Thyroid gland (tissue), 4 donors: ENCODE measurements at regions not wholly inside any gene's neighbourhood (a gene's known extent, or its start where the extent isn't known, plus 50 kb on each side); places are given as distances from the start of the nearest gene placed in this dataset.

Experiments
- POLR2A ChIP-seq, 2 donors: fragments of 450-650 bp; IDR thresholded peaks; one replicate each; pipeline ENCODE4 v1.6.1; 2017; ENCODE audit warnings: antibody characterized with exemption in 2 of 2, mild to moderate bottlenecking in 2 of 2, moderate library complexity in 1 of 2
- TF ChIP-seq, protein P1 (sequence below), 6 experiments: fragments of 200-600 bp in 3 of 6; fragments of 450-650 bp in 3 of 6; sonication (generic) in 3 of 6; IDR thresholded peaks; one replicate each; pipeline ENCODE4 v1.5.1; 2016 to 2019; ENCODE audit warnings: antibody characterized with exemption in 6 of 6, mild to moderate bottlenecking in 2 of 6, inconsistent platforms in 1 of 6, moderate library complexity in 1 of 6

GRCh38 chr3:22704571-22705354, 498.4 kb upstream of the UBE2E2 start:
- TF ChIP-seq POLR2A (IDR thresholded peaks at IDR 0.05): no peak
- TF ChIP-seq, protein P1, sequence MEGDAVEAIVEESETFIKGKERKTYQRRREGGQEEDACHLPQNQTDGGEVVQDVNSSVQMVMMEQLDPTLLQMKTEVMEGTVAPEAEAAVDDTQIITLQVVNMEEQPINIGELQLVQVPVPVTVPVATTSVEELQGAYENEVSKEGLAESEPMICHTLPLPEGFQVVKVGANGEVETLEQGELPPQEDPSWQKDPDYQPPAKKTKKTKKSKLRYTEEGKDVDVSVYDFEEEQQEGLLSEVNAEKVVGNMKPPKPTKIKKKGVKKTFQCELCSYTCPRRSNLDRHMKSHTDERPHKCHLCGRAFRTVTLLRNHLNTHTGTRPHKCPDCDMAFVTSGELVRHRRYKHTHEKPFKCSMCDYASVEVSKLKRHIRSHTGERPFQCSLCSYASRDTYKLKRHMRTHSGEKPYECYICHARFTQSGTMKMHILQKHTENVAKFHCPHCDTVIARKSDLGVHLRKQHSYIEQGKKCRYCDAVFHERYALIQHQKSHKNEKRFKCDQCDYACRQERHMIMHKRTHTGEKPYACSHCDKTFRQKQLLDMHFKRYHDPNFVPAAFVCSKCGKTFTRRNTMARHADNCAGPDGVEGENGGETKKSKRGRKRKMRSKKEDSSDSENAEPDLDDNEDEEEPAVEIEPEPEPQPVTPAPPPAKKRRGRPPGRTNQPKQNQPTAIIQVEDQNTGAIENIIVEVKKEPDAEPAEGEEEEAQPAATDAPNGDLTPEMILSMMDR (IDR thresholded peaks at IDR 0.05): no peak
